GM12873 (cell line): ENCODE measurements at regions not wholly inside any gene's neighbourhood (a gene's known extent, or its start where the extent isn't known, plus 50 kb on each side); places are given as distances from the start of the nearest gene placed in this dataset.

Source experiments
- TF ChIP-seq, protein P1 (sequence below): IDR thresholded peaks from 2 replicates; pipeline ENCODE4 v1.5.1; 2012; ENCODE audit warnings: low read depth, mild to moderate bottlenecking, moderate library complexity, low read length, control low read depth; ENCODE audit not compliant: insufficient read depth; ENCODE audit errors: missing control alignments

DNA sequence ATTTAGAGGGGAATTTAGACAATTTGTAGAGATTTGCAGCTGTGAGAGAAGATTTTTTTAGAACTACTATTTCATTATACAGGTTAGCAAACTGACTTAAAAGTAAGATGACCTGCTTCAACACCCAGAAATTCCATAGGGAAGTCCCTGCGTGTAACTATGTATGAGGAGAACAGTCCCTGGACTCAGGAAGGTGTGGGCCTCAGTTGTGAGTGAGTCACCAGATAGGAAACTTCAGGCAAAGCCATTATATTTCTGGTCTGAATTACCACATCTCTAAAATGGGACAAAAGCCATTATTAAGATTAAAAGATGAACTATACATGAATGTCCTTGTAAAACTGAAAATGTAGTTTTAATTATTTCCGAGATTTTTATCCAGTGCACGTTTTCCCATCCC lies 488.3 kb upstream of the GOLIM4 start:
- TF ChIP-seq, protein P1, sequence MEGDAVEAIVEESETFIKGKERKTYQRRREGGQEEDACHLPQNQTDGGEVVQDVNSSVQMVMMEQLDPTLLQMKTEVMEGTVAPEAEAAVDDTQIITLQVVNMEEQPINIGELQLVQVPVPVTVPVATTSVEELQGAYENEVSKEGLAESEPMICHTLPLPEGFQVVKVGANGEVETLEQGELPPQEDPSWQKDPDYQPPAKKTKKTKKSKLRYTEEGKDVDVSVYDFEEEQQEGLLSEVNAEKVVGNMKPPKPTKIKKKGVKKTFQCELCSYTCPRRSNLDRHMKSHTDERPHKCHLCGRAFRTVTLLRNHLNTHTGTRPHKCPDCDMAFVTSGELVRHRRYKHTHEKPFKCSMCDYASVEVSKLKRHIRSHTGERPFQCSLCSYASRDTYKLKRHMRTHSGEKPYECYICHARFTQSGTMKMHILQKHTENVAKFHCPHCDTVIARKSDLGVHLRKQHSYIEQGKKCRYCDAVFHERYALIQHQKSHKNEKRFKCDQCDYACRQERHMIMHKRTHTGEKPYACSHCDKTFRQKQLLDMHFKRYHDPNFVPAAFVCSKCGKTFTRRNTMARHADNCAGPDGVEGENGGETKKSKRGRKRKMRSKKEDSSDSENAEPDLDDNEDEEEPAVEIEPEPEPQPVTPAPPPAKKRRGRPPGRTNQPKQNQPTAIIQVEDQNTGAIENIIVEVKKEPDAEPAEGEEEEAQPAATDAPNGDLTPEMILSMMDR: no peak

DNA sequence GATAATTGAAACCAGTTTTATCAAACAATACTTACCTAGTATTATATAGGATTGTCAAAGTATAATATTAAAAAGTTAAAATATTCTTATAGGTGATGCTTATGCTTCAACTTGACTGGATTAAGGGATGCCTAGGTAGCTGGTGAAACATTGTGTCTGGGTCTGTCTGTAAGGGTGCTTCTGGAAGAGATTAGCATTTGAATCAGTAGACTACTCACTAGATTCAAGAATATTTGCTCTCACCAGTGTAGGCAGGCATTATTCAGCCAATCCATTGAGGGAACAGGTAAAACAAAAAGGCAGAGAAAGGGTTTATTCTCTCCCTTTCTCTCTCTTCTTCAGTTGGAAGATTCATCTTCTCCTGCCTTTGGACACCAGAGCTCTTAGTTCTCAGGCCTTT lies 486.8 kb upstream of the GOLIM4 start:
- TF ChIP-seq, protein P1: no peak

DNA sequence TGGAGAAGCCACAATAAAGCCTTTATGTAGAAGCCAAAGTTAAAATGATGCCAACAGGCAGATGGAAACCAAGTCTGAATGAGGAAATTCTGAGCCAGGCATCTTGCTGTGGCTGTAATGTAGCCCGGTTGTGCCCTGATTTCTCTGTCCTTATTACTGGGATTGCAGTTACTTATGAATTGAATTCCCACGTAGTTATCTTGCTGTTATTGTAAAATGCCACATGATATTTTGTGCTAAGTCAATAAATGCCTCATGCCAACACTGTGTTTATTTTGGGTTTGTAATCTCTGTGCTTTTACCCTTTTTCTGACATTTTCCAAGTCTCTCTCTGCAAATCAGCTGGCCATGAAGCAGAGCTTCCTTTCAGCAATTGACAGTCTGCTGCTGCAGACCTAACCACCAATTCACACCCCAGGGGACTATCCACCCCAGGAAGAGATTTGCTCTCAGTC lies 486.1 kb upstream of the GOLIM4 start:
- TF ChIP-seq, protein P1: no peak

DNA sequence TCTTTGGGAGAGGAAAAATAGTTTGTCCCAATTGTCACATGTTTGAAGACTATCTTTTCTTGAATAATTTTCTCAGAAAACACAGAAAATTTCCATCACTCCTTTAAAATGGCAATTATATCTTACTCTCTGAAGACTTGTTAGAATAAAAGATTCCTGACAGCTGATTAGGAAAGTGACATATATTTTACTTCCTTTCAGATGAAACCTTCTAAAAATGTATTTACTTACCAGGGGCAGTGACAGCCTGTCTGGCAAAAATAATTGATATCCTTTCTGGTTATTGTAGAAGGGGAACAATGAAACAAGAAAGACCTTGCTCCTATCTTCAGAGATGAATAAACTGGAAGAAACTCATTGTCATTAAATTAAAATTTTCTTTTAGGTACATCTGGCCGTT lies 483.3 kb upstream of the GOLIM4 start:
- TF ChIP-seq, protein P1: no peak

DNA sequence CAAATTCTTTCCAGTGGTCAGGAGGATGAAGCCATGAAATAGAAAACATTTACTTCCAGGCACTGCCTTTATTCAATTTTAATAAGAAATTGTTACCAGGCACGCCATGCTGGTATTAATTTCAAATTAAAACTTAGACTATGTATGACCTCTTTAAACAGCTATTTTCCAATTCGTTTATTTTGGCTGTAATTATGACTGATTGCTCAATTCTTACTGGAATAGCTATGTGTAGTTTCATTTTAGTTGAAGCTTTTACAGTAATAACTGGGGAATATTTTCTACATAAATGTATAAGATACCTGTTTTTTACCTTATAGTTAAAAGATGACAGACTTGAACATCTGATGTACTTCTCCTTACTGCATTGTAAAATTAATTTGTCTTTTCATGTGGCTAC lies 480.0 kb upstream of the GOLIM4 start:
- TF ChIP-seq, protein P1: no peak

DNA sequence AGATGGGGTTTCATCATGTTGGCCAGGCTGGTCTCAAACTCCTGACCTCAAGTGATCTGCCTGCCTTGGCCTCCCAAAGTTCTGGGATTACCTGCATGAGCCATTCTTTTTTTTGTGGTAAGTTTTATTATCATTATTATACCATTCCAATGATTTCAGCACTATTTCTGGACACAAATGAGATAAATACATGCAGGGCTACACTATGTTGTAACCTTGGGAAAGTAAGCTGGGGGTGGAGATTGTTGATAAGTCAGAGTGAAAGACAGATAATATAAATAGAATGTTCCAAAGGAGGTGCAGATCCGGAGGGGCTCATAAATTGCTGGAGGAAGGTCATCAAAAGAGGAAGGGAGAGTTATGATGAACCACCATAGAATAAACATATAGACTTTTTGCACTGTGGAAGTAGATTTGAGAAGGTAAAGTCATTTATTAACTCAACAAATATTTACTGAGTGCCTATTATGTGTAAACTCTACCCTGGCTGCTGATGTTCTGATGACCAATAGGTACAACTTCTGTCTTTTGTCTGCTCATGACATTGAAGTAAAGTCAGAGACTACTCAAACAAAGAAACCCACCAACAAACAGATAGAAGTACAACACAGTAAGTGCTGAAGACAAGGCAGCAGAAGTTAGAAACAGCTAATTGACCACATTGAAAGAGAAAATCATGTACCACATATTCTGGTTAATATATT lies 478.9 kb upstream of the GOLIM4 start:
- TF ChIP-seq, protein P1: no peak

DNA sequence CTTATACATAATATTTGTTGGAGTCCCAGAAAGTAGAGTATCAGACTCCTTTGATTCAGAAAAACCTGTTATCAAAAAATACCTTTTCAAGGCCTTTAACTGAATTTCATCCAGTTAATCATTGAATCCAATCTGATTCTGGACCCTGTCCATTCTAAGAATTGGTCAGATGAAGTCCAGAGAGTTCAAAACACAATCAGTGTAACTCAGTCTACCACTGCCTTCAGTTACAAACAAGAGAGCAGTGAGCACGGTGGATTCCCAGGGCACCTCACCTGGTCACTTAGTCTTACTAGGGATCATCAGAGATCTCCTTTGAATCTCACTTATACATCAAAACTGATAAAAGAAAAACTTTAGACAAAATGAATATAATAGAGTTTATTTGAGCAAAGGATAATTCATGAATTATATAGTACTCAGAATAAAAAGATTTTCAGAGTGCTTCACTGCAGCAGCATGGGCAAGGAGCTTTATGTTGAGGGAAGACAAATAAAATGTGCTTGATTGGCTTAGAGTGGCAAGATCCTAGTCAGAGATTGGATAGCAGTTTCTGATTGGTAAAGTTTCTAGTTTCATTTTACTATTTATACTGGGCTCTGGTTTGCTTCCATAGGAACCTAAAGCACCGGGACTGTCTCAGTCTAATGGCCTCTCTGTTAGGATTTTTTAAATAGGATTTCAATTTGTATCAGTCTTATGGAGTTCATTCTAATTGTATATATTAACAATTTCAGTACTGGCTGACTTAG lies 474.9 kb upstream of the GOLIM4 start:
- TF ChIP-seq, protein P1: no peak
